ENCODE measurements at regions not wholly inside any gene's neighbourhood (a gene's known extent, or its start where the extent isn't known, plus 50 kb on each side); places are given as distances from the start of the nearest gene placed in this dataset.

- TF ChIP-seq POLR2AphosphoS5 (IDR thresholded peaks at IDR 0.05; ENCODE audit: low read depth, low read length) (no peak), TCF7 (IDR thresholded peaks at IDR 0.05; ENCODE audit: low read depth) (no peak), TAF1 (CRISPR knock-in tag; IDR thresholded peaks at IDR 0.05) (no peak), MAX (IDR thresholded peaks at IDR 0.05) (no peak), CTCF (CRISPR knock-in tag; IDR thresholded peaks at IDR 0.05) (no peak), ATF7-NPFF (CRISPR knock-in tag; IDR thresholded peaks at IDR 0.05; ENCODE audit: low read depth) (no peak), FOXP1 (IDR thresholded peaks at IDR 0.05) (no peak), FOXP1 (CRISPR knock-in tag; IDR thresholded peaks at IDR 0.05) (no peak), GTF2F1 (IDR thresholded peaks at IDR 0.05; ENCODE audit: low read length) (no peak), SP1 (IDR thresholded peaks at IDR 0.05) (no peak), SP1 (CRISPR knock-in tag; IDR thresholded peaks at IDR 0.05) (no peak), RELA (CRISPR knock-in tag; IDR thresholded peaks at IDR 0.05) (no peak), POLR2A (IDR thresholded peaks at IDR 0.05; ENCODE audit: insufficient read depth in 1 of 2, low read depth in 2 of 2, low read length in 2 of 2) (no peak), EHMT2 (IDR thresholded peaks at IDR 0.05; ENCODE audit: borderline replicate concordance, low read depth, low read length) (no peak), KLF6 (CRISPR knock-in tag; IDR thresholded peaks at IDR 0.05) (no peak)
- TF ChIP-seq, protein P1, sequence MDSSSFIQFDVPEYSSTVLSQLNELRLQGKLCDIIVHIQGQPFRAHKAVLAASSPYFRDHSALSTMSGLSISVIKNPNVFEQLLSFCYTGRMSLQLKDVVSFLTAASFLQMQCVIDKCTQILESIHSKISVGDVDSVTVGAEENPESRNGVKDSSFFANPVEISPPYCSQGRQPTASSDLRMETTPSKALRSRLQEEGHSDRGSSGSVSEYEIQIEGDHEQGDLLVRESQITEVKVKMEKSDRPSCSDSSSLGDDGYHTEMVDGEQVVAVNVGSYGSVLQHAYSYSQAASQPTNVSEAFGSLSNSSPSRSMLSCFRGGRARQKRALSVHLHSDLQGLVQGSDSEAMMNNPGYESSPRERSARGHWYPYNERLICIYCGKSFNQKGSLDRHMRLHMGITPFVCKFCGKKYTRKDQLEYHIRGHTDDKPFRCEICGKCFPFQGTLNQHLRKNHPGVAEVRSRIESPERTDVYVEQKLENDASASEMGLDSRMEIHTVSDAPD (CRISPR knock-in tag; IDR thresholded peaks at IDR 0.05), result no peak
Measured at GRCh38 chr7:128190051-128190647, 50.9 kb upstream of the LEP start.
